GM21390 (cell line): ENCODE measurements at regions not wholly inside any gene's neighbourhood (a gene's known extent, or its start where the extent isn't known, plus 50 kb on each side); places are given as distances from the start of the nearest gene placed in this dataset.
"Not testable (repeated sequence)": the region's sequence is repeated elsewhere in the genome, so short reads cannot be mapped to it uniquely, and the experiment has no call there.

ENCODE experiments used
- ATAC-seq: cut with Tn5 transposase; IDR thresholded peaks from one replicate; pipeline ENCODE4 v1.9.1; 2021; ENCODE audit not compliant: unreplicated experiment

DNA sequence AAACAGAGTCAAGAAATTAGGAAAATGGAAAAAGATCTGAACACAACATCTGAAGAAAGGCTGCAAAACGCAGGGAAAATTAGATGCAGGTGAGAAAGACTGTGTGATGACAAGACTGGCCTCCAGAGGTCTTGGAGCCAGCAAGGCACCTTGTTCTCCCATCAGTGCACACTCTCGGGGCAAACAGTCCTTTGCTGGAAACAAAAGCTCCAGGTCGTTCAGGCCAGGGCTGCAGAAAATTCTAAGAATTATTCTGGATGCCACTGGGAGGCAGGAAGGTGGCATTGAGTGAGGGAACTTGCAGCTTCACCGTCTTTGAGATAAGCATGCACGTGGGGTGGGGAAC lies 219.9 kb upstream of the SSTR4 start:
- ATAC-seq, result no peak

DNA sequence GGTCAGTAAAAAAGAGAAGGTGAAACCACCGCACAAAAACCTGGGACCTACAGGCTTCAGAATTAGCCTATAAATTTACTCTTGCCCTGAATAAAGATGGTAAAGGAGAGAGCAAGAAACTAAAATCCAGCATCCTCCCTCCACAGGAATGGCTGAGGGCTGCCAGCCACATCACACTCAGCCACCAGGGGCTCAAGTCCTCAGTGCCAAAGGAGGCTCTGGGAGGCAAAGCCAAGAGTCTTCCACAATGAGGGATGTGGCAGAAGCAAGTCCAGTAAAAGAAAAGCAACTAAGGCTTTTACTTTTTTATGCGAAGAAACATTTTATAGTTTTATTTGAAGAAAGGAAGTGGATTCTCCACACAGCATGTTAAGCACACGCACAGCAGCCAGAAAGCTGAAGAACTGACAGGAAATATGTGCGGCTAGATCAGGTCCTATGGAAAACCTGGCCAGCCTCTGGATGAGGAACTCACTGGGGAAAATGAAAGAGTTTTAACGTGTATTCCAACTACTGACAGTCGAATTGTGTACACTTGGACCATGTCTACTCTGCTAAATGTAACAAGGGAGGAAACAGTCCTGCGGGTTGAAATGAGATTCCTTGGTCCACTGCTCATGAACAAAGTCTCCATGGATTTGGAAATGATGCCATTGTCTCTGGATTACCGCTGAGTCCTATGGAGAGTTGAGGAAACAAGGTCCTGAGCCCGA lies 219.4 kb upstream of the SSTR4 start:
- no peak for ATAC-seq

- no peak for ATAC-seq
These were observed 216.5 kb upstream of the SSTR4 start for GRCh38 chr20:22818636-22819035.

GRCh38 chr20:22819112-22819511 lies 216.0 kb upstream of the SSTR4 start:
- no peak for ATAC-seq

GRCh38 chr20:22819784-22820183 lies 215.3 kb upstream of the SSTR4 start:
- no peak for ATAC-seq

DNA sequence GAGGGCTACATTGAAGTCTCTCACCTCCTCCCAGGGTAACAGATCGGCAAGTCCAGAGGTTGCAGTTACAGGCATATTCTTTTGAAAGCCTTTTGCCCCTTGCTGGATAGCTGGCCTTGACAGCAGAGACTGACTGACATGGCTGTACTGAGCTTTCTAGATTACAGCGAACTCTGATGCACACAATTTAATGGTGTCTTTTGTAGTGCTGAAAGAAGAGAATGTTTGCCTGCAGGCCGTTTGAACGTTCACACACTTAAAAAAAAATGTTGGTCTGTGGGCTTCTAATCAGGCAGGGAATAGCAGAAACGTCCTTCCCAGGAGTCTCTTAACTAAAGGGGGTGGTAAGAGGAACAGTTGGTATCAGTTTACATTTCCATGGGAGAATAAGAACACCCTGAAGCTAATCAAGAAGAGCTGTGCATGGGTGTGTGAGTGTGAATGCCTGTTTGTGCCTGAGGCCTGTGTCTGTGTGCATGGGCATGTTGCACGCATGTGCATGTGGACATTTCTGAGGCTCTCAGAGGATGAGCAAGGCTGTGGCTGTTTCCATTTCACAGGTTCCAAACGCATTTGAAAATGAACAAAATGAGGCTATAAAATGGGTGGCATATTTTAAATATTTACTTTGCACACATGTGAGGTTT lies 213.9 kb upstream of the SSTR4 start:
- ATAC-seq, result no peak

GRCh38 chr20:22821796-22822195 lies 213.3 kb upstream of the SSTR4 start:
- no peak for ATAC-seq

DNA sequence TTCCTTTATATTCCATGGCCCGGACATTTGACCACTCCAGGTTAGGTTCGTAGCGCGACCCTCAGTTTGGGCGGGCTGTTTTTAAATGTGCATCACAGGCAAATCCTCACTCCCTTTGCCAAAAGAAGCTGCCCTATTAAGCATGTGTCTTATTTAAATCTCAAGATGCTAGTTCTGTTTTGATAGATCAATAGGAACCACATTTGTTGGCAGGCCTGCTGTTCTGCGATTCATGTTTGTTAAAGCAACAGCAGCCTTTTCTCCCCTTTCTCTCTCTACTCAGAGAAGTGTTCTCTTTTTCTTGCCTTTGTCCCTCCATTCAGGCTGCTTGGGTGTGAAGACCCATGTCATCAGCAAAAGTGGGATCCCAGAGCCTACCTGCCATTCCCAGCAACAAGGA lies 212.0 kb upstream of the SSTR4 start:
- ATAC-seq, result no peak

DNA sequence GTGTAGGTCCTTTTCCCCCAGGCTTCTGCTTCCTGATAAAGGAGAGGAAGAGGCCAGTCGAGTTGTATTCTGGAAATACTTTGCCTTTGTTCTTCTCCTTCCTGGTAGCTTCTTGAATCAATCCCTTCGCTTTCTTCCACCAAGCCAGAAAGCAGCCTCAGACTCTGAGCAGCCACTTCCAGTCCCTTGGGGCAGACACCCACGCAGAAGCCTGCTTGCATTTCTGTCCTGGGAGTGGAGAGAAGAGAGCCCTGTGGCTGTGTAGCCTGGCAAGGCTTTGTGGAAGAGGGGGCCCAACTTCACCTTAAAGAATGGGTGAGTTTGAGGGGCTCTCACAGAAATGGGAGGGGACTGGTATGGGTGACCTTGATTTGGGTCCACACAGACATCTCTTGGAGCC lies 211.0 kb upstream of the SSTR4 start:
- ATAC-seq, result no peak

DNA sequence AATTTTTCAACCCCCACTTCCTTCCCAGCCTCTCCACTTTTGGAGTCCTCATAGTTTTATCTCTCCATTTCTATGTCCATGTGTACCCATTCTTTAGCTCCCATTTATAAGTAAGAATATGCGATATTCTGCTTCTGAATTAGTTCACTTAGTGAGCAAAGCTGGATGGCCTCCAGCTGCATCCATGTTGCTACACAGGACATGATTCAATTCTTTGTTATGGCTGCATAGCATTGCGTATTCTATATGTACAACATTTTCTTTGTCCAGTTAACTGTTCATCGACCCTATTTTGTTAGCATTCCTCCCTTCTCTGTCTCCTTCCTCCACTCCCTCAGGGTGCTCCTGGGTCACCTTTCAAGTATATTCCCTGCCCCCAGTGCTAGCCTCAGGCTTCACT lies 210.0 kb upstream of the SSTR4 start:
- no peak for ATAC-seq

DNA sequence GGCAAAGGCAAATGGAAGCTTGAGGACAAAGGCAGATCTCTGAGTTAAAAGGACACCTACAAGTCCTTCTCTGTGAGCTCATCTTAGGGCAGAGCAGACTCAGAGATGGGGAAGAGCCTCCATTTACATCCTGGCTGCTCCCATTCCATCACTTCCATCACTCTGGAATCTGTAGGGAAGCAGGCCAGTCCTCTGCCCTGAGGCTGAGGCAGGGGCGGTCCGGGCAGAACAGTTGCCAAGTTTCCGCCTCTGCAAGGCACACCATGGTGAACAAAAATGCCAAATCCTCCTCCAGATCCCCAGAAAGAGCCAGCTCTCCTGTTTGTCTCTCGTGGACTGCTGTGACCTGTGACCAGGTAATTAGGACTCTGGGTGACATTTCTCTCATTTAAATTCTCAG lies 209.6 kb upstream of the SSTR4 start:
- ATAC-seq, result no peak

DNA sequence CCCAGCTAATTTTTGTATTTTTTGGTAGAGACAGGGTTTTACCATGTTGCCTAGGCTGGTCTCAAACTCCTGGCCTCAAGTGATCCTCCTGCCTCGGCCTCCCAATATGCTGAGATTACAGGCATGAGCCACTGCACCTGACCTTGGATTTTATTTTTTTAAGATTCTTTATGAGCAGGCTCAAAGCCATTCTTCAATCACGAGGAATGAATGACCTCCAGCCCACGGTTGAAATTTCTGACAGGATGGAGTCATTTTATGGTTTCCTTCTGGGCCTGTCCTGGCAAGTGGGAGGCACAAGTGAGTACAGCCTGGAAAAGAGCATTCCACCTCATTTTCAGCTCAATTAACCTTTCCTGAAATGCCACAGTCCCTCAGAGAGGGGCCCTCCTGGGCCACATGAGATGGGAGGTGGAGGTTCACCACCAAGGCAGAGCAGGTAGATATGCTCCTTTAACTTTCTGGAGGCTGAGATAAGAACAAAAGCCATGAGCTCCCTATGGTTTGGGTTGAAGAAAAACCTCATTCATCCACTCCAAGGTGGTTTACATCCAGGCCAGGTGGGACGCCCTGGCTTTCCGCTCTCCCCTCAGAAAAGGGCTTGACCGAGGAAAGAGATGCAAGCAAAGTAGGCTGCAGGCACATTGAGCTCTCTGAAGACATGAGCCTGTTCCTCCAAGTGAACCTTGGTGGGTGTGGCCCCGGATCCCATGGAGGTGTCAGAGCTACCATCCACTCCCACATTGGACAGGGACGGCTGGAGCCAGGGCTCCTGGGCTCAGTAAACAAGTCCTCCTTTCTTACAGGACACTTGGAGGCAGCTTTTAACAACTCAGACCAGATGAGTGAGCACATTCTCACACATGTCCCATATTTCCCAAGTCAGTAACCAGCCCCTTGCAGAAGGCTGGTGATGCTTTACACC lies 208.5 kb upstream of the SSTR4 start:
- ATAC-seq, result no peak

GRCh38 chr20:22827916-22828315 lies 207.2 kb upstream of the SSTR4 start:
- no peak for ATAC-seq

DNA sequence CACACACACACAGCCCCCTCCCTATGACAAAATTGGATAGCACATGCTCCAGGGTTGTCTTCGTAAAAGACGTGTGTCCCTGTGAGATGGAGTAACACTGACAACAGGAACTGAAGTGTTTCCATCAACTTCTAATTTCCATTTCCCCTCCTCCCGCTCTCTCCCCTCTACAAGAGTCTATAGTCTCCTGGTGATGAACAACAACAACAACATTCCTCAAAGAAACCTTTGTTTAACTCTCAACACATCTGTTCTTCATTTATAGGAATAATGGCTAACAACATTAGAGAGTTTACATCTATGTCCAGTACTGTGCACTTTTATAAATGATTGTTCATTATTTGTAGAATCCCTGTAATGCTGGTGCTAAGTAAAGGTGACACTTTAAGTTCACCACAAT lies 205.8 kb upstream of the SSTR4 start:
- ATAC-seq, result no peak

GRCh38 chr20:22830138-22830537 lies 205.0 kb upstream of the SSTR4 start:
- no peak for ATAC-seq

DNA sequence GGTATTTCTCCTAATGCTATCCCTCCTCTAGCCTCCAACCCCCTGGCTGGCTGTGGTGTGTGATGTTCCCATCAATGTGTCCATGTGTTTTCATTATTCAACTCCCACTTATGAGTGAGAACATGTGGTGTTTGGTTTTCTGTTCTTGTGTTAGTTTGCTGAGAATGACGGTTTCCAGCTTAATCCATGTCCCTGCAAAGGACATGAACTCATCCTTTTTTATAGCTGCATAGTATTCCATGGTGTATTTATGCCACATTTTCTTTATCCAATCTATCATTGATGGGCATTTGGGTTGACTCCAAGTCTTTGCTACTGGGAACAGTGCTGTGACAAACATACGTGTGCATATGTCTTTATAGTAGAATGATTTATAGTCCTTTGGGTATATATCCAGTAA lies 204.4 kb upstream of the SSTR4 start:
- ATAC-seq, result not testable (repeated sequence)

GRCh38 chr20:22833851-22834250 lies 201.3 kb upstream of the SSTR4 start:
- no peak for ATAC-seq

DNA sequence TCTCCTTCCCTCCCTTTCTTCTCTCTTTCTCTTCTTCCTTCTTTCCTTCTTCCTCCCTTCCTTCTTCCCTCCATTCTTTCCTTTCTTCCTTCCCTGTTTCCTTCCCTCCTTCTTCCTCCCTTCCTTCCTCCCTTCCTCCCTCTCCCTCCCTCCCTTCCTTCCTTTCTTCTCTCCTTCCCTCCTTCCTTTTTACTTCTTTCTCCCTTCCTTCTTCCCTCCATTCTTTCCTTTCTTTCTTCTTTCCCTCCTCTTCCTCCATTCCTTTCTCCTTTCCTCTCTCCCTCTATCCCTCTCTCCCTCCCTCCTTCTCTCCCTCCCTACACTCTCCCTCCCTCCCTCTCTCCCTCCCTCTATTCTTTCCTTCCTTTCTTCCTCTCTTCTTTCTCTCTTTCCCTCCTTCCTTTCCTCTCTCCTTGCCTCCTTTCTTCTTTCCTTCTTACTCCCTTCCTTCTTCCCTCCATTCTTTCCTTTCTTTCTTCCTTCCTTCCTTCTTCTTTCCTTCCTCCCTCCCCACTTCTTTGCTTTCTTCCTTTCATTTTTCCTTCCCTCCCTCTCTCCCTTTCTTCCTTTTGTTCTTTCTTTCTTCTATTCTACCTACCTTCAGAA lies 200.4 kb upstream of the SSTR4 start:
- no peak for ATAC-seq

DNA sequence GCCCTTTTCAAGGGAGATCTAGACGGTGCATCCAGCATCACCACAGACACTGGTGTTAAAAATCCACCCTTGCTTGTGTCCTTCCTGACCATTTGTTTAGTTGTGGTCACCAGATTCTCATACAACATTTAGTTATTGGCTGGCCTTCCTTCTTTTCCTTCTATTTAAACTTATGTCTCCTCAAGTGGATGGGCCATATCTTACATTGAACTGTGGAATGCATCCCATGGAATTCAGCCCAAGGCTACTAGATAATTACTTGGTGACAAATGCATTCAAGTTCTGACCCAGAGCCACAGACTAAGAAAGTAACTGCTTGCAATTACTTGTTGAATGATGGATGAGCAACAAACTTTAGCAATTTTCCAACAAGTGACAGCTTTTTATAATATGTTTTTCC lies 198.9 kb upstream of the SSTR4 start:
- ATAC-seq, result no peak

DNA sequence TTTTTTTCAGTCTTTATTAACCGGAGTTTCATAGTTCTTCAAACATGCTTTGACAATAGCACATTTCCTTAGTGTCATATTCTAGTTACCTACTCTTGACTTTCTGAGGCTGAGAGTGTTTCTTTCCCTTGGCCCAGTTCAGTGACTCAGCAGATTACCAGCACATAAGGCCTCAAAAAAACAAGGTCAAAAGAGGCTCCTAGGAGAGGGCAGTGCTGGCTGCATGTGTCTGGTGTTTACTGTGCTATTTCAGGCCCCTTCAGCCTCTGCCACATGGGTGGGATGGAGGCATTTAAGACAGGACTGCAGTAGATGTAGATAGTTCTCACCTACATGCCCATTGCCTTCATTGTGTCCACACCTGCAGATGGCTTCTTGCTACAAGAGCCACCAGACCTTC lies 198.2 kb upstream of the SSTR4 start:
- no peak for ATAC-seq

- no peak for ATAC-seq
These were observed 197.1 kb upstream of the SSTR4 start for GRCh38 chr20:22838001-22838400.

DNA sequence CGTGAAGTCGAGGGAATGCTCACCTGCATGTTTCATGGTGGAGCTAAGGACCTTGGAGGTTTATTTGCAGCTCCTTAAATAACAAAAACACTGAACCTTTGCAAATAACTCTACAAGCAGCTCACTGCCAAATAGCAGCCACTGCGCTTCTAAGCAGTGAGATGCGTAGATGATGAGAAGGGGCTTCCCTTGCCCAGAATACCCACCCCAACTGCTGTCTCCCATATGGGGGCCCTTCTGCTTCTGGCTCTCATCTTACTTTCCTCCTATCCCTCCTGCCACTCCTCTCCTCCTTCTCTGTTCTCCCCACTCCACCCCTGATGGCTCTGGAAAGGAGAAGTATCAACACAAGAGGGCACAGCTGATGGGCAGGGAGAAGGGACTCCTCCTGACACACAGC lies 193.3 kb upstream of the SSTR4 start:
- no peak for ATAC-seq
